Dedifferentiated amniotic fluid mesenchymal stem cell (primary cell): ENCODE measurements at regions not wholly inside any gene's neighbourhood (a gene's known extent, or its start where the extent isn't known, plus 50 kb on each side); places are given as distances from the start of the nearest gene placed in this dataset.
A peak's percentile ranks its signal among the peaks of the same experiment; 100 is the strongest.

Experiments
- DNase-seq: peaks from one replicate; pipeline ENCODE4 v3.0.0-alpha.2; 2016; ENCODE audit errors: extremely low spot score

GRCh38 chr2:198220763-198221610 lies 416.6 kb downstream of the PLCL1 start:
- no peak for DNase-seq

- no peak for DNase-seq
Observed at GRCh38 chr2:198219292-198219691, 414.9 kb downstream of the PLCL1 start.

- DNase-seq: peak; percentile 45
Observed at GRCh38 chr2:198214114-198214596, 409.8 kb downstream of the PLCL1 start.

- DNase-seq: no peak
Observed at GRCh38 chr2:198213253-198213652, 408.9 kb downstream of the PLCL1 start.

GRCh38 chr2:198211706-198212105 lies 407.3 kb downstream of the PLCL1 start:
- no peak for DNase-seq

- DNase-seq: no peak
Observed at GRCh38 chr2:198203336-198204069, 399.1 kb downstream of the PLCL1 start.
